ENCODE measurements at regions not wholly inside any gene's neighbourhood (a gene's known extent, or its start where the extent isn't known, plus 50 kb on each side); places are given as distances from the start of the nearest gene placed in this dataset.

DNA sequence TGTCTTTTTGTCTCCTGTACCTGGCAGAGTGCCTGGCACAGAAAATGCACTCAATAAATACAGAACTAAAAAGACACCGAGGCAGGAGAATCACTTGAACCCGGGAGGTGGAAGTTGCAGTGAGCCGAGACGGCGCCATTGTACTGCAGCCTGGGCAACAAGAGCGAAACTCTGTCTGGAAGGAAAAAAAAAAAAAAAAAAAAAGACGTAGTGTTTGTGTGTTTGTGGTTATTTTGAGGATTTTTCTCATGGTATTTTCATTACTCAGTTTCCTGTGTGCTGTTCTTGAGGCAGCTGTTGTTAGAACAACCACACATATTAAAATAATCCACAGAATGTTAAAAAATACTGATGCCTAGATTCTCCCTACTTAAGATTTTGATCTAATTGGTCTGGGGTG is 519.2 kb upstream of the SPHKAP start:
- DNase-seq = no peak

DNA sequence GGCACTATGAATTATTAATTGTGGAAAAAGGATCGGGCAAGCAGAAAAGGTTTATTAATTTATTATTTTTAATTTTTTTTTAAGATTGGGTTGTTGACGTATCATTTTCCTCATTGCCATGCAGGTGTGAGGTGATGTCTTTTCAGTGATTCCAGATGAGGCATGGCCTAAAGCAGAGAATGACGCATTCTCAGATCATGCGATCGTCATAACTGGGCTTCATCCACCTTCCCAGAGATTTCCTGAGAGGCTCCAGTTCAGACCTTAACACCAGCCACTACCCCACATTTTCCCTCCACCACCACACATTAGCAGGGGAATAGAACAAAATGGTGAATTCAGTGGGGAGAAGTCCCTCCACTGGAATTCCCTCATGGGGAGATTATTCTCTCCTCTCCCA is 518.4 kb upstream of the SPHKAP start:
- DNase-seq = no peak

DNA sequence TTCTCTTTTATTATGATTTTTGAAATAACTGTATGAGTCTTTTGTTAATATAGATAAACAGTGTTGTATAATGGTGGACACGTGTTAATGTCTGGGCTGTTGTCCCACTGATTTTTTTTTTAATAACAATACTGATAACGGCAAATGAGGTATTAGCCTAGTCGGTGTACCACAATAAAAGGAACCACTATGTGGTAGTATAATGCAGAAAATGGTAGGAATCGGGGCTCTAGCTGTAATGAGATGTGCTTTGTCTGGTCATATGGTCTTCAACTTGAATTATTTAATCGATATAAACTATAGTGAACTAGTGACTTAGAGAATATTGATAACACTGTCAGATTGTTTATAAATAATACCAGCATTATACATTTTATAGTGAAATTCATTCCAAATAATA is 517.9 kb upstream of the SPHKAP start:
- no peak for DNase-seq

DNA sequence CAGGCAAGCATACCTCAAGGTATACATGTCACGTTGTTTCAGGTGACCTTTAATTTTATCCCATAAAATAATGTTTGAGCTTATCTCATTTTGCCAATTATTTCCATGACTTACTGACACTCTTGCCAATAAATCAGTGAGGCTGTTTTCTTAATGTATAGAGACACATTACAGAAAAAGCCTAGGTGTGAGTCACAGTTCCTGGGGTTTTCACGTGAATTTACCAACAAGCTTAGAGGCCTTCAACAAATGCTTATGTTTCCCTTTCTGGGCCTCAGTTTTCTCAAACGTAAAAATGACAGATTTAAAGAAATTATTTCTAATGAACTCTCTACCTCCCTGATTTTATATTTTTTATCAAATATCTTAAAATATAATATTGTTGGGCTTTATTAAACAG is 517.5 kb upstream of the SPHKAP start:
- DNase-seq = no peak

DNA sequence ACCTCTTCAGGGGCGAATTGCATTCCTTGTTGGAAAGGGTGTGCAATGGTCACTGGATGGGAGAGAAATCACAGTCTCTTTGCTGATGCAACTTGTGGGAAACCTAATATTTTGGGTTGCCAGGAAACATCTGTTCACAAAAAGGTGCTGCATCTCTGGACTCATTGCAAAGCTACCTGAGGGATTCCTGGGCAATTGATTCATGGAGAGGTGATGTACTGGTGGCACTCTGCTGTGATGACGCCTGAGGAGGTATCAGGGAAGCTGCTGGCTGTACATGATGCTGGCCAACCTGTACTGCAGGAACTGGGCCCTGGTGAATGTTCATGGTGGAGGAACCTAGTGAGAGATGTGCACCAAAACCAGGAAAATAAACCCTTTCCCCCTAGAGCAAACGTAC is 516.0 kb upstream of the SPHKAP start:
- DNase-seq = no peak

DNA sequence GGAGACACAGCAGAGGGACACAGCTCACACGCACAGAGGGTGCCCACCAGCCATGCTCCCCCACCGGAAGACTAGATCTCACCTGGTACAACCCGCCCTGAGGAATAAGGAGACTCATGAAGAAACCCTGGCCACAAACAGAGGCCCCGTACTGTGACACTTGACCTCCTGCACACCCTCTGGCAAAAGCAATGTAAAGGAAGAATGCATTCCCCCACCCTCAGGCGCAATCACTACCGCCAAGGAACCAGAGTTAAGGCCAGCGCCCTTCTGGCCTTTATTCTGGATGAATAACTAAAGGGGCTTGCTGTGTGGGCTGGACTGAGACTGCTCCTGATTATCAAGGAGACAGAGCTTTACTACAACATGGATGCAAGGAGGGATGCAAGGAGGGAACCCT is 509.2 kb upstream of the SPHKAP start:
- no peak for DNase-seq

DNA sequence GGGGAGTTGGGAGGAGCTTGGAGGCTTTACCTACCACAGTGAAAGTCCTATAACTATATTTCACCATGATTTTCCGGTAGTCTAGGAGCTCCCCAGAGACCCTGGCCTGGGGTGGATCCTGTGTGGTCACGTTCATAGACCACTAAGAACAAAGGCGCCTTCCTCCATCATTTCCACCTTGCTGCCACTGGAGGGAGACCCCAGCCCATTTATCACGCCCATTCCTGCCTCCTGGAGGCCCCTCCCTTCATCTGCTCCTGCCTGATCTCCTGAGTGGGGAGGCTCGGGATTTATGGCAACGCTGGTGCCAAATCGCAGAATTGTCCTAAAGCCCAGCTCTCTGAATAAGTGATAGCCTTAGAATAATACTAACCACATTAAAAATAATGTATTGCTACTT is 507.6 kb upstream of the SPHKAP start:
- DNase-seq = peak; percentile 16

- DNase-seq = peak; percentile 39
Measured at GRCh38 chr2:228688007-228688645, 506.6 kb upstream of the SPHKAP start.

GRCh38 chr2:228681979-228682378 is 500.5 kb upstream of the SPHKAP start:
- no peak for DNase-seq

- DNase-seq = no peak
Measured at GRCh38 chr2:228681426-228681825, 499.9 kb upstream of the SPHKAP start.

DNA sequence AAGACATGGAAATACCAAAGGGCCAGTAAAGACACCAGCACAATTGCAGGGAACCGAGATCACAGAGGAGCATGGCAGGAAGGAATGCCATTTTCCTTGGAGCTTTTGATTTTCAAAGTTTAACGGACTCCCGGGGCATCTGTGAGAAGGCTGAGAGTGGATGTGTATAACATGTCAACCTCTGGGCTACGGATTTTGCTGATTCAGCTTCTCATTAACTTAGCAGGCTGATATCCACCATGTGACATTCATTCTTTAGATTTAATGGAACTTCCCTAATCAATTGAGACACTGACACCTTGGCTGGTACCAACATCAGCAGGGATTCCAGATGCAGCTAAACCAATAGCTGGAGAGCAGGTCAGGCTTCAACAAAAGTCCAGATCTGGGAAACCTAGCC is 496.6 kb upstream of the SPHKAP start:
- DNase-seq = no peak

- no peak for DNase-seq
Measured at GRCh38 chr2:228675646-228676045, 494.2 kb upstream of the SPHKAP start.

DNA sequence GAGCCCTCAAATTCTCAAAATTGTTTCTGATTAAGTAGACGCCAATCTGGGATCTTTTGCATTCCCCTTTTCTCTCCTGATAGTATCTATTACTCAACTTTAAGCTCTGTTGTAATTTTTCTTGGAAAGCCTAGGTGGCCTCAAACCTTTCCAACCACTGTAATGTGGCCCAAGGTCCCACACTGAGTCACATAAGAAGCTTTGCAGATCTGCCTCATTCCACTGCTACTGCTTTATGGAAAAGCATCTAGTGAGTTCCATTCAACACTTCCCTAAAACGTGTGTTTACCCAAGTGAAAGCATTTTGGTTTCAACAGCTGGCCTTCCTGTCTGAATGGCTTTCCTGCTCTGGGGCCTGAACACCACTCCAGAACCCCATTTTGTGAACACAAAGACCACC is 493.6 kb upstream of the SPHKAP start:
- no peak for DNase-seq

GRCh38 chr2:228673876-228674554 is 492.5 kb upstream of the SPHKAP start:
- no peak for DNase-seq

DNA sequence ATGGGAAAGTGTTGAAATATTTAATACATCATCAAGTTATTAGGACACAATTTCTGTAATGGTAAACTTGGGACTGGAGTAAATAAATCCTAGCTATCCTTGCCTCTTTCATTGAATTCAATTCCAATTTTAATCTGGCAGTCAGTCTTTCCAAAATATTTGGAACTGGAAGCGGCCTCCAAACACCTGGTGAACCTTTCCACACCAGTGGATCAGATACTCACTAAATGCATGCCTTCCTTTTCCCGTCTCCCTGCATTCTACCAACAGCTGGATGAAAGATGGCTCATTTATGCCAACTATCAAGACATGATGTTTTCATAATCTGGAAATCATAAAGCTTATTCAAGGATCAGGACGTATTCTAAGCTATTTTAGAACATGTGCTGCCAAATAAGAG is 488.2 kb upstream of the SPHKAP start:
- no peak for DNase-seq

DNA sequence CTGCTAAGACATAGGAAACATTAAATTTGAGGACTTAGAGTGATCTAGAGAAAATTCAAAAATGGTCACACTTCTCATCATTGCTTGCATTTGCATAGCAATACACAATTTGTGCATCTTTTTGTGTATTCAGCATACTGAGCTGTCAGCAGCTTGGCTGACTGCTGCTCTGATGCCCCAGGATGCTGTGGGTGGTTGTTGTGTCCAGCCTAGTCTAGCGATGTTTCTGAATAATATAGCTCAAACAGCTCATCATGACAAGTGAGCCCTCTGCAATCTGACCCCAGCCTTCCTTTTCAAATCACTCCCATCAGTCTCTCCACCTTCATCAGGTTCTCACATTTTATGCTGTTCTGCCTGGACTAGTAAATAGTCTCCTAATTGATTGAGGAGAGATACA is 483.7 kb upstream of the SPHKAP start:
- no peak for DNase-seq

DNA sequence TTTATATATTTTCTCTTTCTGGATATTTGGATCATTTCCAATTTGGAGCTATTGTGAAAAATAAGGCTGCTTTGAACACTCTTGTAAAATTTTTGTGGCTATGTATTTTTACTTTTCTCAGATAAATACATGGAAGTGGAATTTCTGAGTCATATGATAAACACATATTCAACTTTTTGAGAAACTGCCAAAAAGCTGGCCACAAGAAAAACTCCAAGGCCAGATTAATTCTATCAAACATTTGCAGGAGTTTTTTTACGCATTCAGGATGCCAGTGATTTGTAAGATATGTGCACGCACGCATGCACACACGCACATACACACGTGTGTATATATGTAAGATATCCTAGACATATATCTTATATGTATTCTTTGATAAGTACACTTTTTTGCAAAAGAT is 477.5 kb upstream of the SPHKAP start:
- DNase-seq = no peak

- peak; percentile 18 for DNase-seq
Measured at GRCh38 chr2:228657807-228658402, 476.4 kb upstream of the SPHKAP start.

- no peak for DNase-seq
Measured at GRCh38 chr2:228655331-228655730, 473.8 kb upstream of the SPHKAP start.

DNA sequence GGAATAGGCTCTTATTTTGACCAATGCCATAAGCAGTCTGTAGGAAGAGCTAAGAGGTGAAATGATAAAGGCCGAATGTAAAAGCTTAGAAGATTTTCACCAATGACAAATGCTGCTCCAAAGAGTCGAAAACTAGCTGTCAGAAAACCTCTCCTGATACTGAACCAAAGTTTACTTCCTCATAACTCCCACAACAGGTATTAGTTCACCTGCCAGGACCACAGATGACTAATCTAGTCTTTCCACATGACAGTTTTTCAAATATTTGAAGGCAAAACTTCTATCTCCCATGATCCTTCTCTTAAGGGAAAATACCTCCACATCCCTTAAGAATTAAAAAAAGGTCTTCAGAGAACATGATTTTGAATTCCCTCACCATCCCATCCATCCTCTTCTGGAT is 473.2 kb upstream of the SPHKAP start:
- no peak for DNase-seq

DNA sequence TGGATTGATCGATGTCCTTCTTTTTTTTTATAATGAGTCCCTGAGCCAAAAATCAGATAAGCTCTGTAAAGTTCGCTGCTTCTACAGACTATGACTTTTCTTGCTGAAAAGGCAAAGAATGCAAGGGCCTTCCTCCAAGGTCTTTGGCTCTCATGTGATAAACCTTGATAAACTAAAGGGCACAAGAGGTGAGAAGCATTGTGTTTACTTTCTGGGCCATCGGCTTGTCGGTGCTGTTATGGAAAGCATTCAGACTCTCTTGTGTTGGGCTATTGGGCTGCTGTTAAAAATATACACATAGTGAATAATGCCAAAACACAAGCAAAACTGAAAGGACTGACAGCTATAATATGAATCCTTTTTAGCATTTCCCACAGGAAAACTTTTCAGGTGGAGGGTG is 472.4 kb upstream of the SPHKAP start:
- DNase-seq = no peak

DNA sequence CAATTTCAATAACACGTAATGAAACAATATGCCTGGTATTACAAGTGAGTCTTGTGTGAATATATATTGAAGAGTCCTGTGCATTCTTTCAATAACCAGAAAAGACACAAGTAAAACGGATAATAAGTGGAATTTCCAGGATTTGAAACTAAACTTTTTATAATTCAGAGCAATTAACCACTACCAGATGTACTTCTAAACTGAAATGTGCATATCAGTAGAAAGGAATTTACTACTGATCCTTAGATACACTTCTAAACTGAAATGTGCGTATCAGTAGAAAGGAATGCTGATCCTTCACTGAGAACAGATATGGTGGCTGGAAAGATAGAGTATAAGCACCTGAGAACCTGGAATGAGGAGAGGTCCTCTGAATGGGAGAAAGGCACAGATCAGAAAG is 470.9 kb upstream of the SPHKAP start:
- no peak for DNase-seq

DNA sequence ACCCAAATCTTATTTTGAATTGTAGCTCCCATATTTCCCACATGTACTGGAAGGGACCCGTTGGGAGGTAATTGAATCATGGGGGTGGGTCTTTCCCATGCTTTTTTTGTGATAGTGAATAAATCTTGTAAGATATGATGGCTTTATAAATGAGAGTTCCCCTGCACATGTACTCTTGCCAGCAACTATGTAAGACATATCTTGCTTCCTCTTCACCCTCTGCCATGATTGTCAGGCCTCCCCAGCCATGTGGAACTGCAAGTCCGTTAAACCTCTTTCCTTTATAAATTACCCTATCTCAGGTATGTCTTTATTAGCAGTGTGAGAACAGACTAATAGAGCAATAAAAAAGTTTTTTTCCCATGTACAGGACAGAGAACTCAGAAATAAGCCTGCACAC is 468.4 kb upstream of the SPHKAP start:
- DNase-seq = no peak

DNA sequence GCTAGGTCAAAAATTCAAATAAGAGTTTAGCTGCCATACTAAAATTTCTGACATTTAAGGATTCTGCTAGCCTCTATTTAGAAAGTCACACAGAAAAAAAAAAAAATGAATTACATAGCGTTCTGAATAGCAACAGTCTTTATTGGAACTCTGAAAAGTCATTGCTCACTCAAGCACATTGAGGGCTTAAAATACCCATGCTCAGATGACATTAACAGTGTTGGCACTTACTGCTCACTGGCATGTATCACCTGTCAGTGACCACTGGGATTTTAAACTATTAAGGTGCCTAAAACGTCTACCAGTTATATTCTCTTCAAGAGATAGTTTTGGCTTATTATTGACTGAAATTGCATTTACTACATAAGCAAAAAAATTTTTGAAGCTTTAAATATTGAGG is 468.0 kb upstream of the SPHKAP start:
- DNase-seq = no peak

GRCh38 chr2:228648541-228648940 is 467.1 kb upstream of the SPHKAP start:
- DNase-seq = no peak
